OCI-LY3 (cell line): ENCODE measurements at regions not wholly inside any gene's neighbourhood (a gene's known extent, or its start where the extent isn't known, plus 50 kb on each side); places are given as distances from the start of the nearest gene placed in this dataset.

Experiments used
- H2AFZ ChIP-seq: fragments of 200-600, 300-600 bp; shearing (Covaris generic); 2 replicates; pipeline ENCODE4 v1.6.0; 2014; ENCODE audit warnings: antibody characterized with exemption, low read depth, low read length
- H3K27ac ChIP-seq: fragments of 200-600, 300-600 bp; sonication (generic); 2 replicates; pipeline ENCODE4 v1.5.1; 2014; ENCODE audit warnings: mild to moderate bottlenecking, low read length, moderate library complexity, mixed read lengths
- H3K27me3 ChIP-seq: fragments of 200-600, 300-600 bp; sonication (generic); 2 replicates; pipeline ENCODE4 v1.6.1; 2014; ENCODE audit warnings: low read depth, low read length, mixed read lengths
- H3K36me3 ChIP-seq: fragments of 200-600, 300-600 bp; sonication (generic); replicated peaks from 2 replicates; pipeline ENCODE3; 2014; ENCODE audit warnings: low read depth, low read length, mixed read lengths
- H3K4me1 ChIP-seq: fragments of 300-600, 200-600 bp; sonication (generic); 2 replicates; pipeline ENCODE4 v1.6.1; 2014; ENCODE audit warnings: low read length, mixed read lengths
- H3K4me2 ChIP-seq: fragments of 200-600, 300-600 bp; sonication (generic); 2 replicates; pipeline ENCODE4 v1.6.1; 2014; ENCODE audit warnings: low read length, mixed read lengths
- H3K4me3 ChIP-seq: fragments of 300-600, 200-600 bp; sonication (generic); 2 replicates; pipeline ENCODE4 v1.5.1; 2014; ENCODE audit warnings: antibody characterized with exemption, mild to moderate bottlenecking, low read length, moderate library complexity
- H3K79me2 ChIP-seq: fragments of 300-600, 200-600 bp; shearing (Covaris generic); 2 replicates; pipeline ENCODE4 v1.6.1; 2014; ENCODE audit warnings: mild to moderate bottlenecking, low read length, mixed read lengths
- H3K9ac ChIP-seq: fragments of 300-600, 200-600 bp; shearing (Covaris generic); 2 replicates; pipeline ENCODE4 v1.6.0; 2014; ENCODE audit warnings: mild to moderate bottlenecking, low read length, moderate library complexity
- H3K9me3 ChIP-seq: fragments of 200-600, 300-600 bp; shearing (Covaris generic); 2 replicates; pipeline ENCODE4 v1.6.1; 2014; ENCODE audit warnings: low read length, mixed read lengths; ENCODE audit not compliant: insufficient read depth
- H4K20me1 ChIP-seq: fragments of 200-600, 300-600 bp; sonication (generic); 2 replicates; pipeline ENCODE4 v1.6.1; 2016; ENCODE audit warnings: low read length, mixed read lengths; ENCODE audit not compliant: insufficient read depth
- CTCF ChIP-seq: fragments of 200-600, 300-600 bp; sonication (generic); IDR thresholded peaks from 2 replicates; pipeline ENCODE4 v1.5.1; 2014; ENCODE audit warnings: antibody characterized with exemption, low read length, low read depth
- EZH2phosphoT487 ChIP-seq: fragments of 200-600 bp; shearing (Covaris generic); IDR thresholded peaks from 2 replicates; pipeline ENCODE4 v1.6.1; 2018; ENCODE audit warnings: antibody characterized with exemption, mixed run types, low read depth

GRCh38 chr2:29974086-29974485, 52.7 kb upstream of the ALK start:
- no peaks in the 10 kb centered on the region for H3K9me3 ChIP-seq
- no peak overlapping the region for H3K4me2 ChIP-seq
- no peaks in the 10 kb centered on the region for H3K4me1 ChIP-seq
- TF ChIP-seq EZH2phosphoT487 (no peak), CTCF (no peak)
- H3K4me3 ChIP-seq = no peak overlapping the region
- H3K9ac ChIP-seq = no peak overlapping the region
- no peaks in the 10 kb centered on the region for H3K79me2 ChIP-seq
- H3K27me3 ChIP-seq = peaks cover 62% of the 10 kb centered on the region
- H3K27ac ChIP-seq = no peak overlapping the region
- H3K36me3 ChIP-seq = no peaks in the 10 kb centered on the region
- H4K20me1 ChIP-seq = no peaks in the 10 kb centered on the region
- no peak overlapping the region for H2AFZ ChIP-seq

DNA sequence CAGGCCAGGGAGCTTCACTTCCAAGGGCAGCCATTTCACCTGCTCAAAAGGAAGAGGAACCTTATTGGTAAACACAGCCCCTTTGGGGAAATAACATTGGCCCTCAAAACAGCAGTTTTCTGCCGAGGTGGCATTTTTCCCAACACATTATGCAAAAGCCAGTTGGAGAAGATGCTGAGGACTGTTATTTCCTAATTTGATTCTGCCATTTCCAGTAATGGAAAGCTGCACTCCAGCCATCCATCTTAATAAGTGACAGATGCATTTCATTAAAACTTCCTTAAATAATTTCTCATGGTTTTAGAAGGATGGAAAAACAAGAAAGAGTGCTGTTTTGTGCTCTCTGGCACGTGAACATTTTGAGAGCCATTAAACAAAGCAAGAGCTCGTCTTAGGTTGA, 55.9 kb upstream of the ALK start:
- Histone ChIP-seq H3K27me3 (peaks cover 61% of the 10 kb centered on the region), H3K4me1 (no peaks in the 10 kb centered on the region), H4K20me1 (no peaks in the 10 kb centered on the region), H3K4me2 (no peak overlapping the region), H3K36me3 (no peaks in the 10 kb centered on the region), H3K27ac (no peak overlapping the region), H3K4me3 (no peak overlapping the region), H3K9ac (no peak overlapping the region), H2AFZ (no peak overlapping the region), H3K79me2 (no peaks in the 10 kb centered on the region), H3K9me3 (no peaks in the 10 kb centered on the region)
- no peak for TF ChIP-seq EZH2phosphoT487

DNA sequence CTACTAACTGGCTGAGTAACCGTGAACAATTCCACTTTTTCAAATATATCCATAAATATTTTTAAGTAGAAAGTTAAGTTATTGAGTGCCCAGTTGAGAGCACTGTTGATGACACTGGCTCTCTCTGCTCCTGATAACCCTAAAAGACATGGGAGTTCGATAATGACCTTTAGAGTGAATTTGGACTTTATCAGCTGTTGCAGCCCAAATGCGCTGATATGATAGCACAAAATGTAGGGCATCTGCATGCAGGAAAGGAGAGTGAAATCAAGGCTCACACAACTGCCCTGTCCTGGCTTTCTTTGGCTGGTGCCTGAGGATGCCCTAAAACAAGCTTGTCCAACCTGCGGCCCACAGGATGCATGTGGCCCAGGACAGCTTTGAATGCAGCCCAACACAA, 60.0 kb upstream of the ALK start:
- Histone ChIP-seq H3K79me2 (no peaks in the 10 kb centered on the region), H4K20me1 (no peaks in the 10 kb centered on the region), H3K27me3 (peaks cover 54% of the 10 kb centered on the region), H3K27ac (no peak overlapping the region), H3K9ac (no peak overlapping the region), H3K4me3 (no peak overlapping the region), H3K36me3 (no peaks in the 10 kb centered on the region), H3K4me1 (no peaks in the 10 kb centered on the region), H3K9me3 (no peaks in the 10 kb centered on the region), H2AFZ (no peak overlapping the region), H3K4me2 (no peak overlapping the region)
- no peak for TF ChIP-seq EZH2phosphoT487
- TF ChIP-seq CTCF = no peak

DNA sequence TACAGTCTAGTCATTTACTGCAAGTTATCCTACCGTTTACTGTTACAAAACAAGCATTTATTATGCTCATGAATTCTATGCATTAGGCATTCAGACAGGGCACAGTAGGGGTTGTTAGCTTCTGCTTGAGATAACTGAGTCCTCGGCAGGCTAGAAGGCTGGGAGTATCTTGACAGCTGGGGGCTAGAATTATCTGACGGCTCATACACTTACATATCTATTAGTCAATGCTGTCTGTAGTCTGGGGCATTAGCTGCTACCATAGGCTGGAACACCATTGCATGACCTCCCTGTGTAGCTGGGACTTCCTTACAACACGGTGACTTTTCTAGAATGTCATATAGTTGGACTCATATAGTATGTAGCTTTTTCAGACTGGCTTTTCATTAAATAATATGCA, 61.9 kb upstream of the ALK start:
- no peak overlapping the region for H3K27ac ChIP-seq
- no peaks in the 10 kb centered on the region for H3K36me3 ChIP-seq
- TF ChIP-seq EZH2phosphoT487 = no peak
- no peak for TF ChIP-seq CTCF
- H3K9ac ChIP-seq = no peak overlapping the region
- H3K27me3 ChIP-seq = peaks cover 59% of the 10 kb centered on the region
- no peaks in the 10 kb centered on the region for H3K4me1 ChIP-seq
- no peak overlapping the region for H3K4me2 ChIP-seq
- no peaks in the 10 kb centered on the region for H4K20me1 ChIP-seq
- no peaks in the 10 kb centered on the region for H3K79me2 ChIP-seq
- no peaks in the 10 kb centered on the region for H3K9me3 ChIP-seq
- H2AFZ ChIP-seq = no peak overlapping the region
- no peak overlapping the region for H3K4me3 ChIP-seq

DNA sequence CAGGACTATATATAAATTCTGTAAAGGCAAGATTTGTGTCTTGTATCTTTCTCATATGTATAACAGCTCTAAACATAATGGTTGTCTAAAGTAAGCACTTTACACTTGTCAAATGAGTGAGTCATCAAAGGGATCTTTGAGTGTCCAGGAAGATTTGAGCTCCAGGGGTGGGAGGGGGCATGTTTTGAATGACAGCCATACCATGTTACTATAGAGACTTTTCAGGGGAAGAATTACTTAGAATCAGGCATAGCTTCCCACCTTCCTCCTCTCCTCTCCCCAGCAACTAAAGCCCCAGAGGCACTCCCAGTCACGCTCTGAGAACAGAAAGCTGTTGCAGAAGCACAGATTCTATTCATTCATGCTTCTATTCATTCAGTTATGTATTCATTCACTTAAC, 65.8 kb upstream of the ALK start:
- H3K4me3 ChIP-seq = no peak overlapping the region
- H3K9me3 ChIP-seq = no peaks in the 10 kb centered on the region
- H3K4me2 ChIP-seq = no peak overlapping the region
- no peaks in the 10 kb centered on the region for H4K20me1 ChIP-seq
- H3K27me3 ChIP-seq = peaks cover 38% of the 10 kb centered on the region
- H3K79me2 ChIP-seq = no peaks in the 10 kb centered on the region
- no peaks in the 10 kb centered on the region for H3K36me3 ChIP-seq
- H2AFZ ChIP-seq = no peak overlapping the region
- TF ChIP-seq CTCF (no peak), EZH2phosphoT487 (no peak)
- no peak overlapping the region for H3K27ac ChIP-seq
- H3K4me1 ChIP-seq = no peaks in the 10 kb centered on the region
- H3K9ac ChIP-seq = no peak overlapping the region
